ENCODE measurements at regions not wholly inside any gene's neighbourhood (a gene's known extent, or its start where the extent isn't known, plus 50 kb on each side); places are given as distances from the start of the nearest gene placed in this dataset.
"Not testable (repeated sequence)": the region's sequence is repeated elsewhere in the genome, so short reads cannot be mapped to it uniquely, and the experiment has no call there.

DNA sequence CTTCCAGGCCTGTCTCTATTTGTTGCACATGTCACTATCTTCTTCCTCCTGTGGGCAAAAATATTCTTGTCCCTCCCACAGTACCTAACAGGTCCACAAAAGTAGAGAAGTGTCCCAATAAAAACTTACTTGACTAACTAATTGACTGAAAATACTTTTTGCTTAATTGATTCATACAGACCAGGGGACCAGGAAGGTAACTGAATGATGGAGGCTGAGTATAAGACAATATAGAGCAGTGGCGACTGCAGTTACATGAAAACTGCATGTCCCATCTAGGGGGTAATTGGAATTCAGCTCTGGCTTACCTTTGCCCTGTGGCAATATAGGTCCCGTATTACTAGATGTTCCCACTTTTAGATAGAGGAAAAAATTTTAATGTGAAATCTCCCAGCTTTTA lies 112.9 kb upstream of the CREB1 start:
- no peak for DNase-seq

DNA sequence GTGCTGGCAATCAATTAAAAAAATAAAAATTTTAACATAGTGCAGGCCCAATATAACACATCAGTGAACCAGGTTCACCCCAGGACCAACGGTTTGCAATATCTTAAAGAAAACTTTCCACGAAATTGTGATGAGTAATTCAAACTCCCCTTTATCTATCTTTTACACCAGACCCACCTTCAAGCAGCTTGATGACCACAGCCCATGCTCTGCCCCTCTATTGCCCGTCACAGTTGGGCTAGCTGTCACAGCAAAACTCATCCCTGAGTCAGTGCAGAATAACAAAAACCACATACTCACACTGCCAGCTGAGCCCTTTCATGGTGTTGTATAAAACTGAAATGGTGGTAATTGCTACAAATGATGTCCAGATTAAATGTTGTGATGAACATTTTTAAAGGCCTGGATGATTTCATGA lies 112.5 kb upstream of the CREB1 start:
- DNase-seq: no peak

DNA sequence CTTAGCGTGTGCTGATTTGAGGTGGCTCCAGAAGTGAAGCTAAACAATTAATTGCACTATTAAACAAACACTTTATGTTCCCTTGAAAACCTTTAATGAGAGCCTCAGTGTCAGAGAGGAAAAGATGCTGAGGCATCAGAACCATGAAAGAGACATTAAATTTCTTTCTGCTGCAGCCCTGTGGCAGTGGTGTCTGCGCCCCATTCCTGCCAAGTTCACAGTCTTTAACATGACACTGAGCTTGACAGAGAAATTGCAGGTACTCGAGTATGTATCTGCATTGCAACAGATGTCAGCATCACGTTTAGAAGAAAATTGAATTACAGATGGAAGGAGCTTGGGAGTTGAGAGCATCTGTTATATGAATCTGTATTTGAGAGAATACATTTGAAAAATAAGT lies 111.3 kb upstream of the CREB1 start:
- DNase-seq: no peak

DNA sequence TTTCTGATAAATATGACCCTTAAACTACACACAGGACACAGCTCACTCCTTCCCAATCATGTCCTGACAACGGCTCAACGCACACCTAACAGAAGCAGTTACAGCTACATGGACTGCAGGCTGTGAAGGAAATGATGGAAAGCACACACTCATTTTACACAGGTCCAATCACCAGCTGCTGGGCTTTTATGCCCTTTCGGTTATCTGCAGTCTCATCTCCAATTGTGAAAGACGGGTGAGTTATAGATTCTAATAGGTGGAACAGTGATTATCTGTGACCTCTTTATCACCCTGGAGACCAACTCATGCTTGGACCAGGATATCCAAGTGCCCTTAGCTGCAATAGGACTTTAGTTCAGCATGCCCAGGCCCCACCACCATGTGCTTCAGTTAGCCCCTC lies 110.4 kb upstream of the CREB1 start:
- no peak for DNase-seq

DNA sequence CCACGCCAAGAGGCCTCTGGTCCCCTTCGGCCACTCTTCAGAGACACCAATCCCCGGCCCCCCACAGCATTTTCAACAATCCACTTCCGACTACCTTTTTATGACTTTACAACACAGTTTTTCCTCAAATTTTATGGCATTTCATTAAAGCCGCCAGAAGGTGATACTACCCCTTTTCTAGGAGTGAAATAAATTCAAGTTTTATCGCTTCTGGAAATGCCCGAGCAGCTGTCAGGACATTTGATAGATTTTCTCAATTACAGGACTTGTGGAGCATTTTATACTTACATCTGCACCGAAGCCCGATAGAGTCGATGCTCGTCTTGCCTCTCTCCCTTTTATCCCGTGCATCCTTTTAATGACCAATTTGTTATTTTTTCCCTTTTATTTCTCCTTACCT lies 108.1 kb upstream of the CREB1 start:
- DNase-seq: no peak

DNA sequence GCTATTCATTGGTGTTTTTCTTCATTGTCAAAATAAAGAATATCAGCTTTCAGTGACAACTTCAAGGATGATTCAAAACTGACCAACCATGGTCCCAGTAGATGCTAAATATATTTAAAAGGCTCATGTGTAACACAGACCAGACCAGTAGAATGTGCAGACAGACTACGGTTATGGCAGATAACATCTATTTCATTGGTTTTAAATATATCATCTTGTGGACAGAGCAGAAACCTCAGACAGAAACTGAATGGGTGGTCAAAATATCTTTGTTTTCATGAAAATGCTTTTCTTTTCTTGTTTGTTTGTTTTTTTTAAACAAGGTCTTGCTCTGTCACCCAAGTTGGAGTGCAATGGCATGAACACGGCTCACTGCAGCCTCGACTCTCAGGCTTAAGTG lies 107.4 kb upstream of the CREB1 start:
- DNase-seq: no peak

DNA sequence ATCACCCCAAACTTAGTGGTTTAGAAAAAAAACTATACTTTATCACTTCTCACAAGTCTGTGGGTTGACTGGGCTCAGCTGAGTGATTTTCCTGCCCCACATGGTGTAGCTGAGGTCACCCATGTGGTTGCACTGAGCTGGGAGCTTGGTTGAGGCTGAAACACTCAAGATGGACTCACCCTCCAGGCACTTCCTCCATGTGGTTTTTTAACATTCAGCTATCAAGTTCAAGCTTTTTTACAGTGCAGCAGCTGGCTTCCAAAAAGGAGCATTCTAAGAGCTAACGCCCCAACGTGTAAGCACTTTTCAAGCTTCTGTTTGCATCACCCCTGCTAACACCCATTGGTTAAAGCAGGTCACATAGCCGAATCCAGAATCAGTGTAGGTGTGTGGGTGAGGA lies 105.9 kb upstream of the CREB1 start:
- DNase-seq: no peak

DNA sequence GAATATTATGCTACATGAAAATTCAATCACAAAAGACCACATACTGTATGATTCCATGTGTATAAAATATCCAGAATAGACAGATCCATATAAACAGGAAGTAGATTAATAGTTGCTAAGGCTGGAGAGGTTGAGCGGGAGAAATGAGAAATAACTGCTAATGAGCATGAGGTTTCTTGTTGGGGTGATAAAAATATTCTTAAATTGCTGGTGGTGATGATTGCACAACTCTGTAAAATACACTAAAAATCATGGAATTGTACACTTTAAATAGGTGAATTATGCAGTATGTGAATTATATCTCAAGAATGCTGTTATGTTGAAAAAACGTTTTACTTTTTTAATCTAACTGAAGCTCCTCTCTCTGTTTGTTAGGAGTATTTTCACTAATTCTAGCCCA lies 101.8 kb upstream of the CREB1 start:
- DNase-seq: no peak

DNA sequence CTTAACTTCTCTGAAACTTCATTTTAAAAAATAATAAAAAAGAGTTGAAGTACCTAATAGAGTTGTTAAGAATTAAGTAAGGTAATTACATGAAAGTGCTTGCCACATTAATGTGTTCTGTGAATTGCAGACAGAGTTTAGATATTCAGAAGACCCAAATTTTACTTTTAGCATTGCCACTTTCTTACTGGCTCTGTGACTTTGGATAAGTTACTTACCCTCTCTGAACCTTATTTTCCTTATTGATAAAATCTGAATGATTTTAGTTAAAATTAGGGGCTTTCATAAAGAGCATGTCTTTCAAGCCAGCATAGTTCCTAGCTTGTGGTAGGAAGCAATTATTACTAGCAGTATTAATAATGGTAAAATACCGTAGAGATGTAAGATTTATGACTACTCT lies 101.2 kb upstream of the CREB1 start:
- no peak for DNase-seq

DNA sequence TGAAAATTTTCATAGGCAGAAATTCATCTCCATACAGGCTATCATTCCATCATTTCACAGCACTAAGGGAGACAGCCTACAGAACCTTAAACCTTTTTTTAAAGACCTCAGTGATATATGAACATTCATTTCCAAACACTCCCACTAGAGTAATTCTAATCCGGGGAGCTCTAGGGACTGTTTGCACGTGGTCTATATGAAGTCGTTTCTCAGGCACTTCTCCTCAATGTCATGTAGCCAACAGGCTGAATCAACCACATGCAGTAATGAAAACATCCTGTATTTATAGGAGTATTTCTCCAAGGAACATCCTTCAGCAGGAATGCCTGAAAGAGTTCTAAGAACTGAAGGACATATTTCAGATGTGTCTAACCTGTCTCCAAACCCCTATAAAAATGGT lies 97.3 kb upstream of the CREB1 start:
- no peak for DNase-seq

DNA sequence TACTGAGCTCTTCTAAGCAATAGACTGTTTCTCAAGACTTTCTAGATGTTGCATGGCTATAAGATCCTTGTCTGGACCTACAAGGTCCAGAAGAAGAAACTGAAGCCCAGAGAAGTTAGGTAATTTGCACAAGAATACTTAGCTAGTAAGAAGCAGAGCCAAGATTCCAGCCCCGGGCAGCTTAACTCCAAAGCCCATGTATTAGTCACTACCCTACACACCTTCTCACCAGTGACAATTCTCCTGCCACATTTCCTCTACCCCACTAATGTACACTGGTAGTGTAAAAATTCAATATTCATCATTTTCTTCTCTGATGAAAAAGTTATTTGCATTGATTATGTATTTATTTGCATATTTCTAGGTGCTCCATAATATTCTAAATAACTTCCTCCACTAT lies 95.5 kb upstream of the CREB1 start:
- DNase-seq: no peak

DNA sequence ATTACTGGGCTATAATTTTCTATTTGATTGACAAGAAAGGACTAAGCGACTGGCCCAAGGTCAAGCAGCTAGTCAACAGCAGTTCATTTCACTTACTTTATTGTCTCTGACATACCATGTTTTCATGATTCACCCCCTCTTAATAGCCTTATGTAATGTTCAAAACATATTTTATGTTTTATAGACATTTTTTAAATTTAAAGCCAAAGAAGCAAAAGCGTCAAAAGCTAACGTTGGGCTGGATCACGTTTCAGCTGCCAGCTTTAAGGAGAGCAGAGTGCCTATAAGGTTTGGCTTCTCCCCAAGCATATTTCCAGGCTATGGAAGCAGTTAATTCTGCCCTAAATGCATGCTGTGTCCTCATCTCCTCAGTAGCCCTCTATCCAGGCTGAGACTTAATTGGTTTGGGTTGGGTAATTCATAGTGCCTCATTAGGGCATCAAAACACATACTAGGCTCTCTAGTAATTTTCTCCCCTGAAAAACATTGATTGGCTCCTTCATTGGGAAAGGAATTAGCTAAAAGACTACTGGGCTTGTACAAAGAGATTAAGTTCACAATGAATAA lies 94.8 kb upstream of the CREB1 start:
- DNase-seq: no peak

DNA sequence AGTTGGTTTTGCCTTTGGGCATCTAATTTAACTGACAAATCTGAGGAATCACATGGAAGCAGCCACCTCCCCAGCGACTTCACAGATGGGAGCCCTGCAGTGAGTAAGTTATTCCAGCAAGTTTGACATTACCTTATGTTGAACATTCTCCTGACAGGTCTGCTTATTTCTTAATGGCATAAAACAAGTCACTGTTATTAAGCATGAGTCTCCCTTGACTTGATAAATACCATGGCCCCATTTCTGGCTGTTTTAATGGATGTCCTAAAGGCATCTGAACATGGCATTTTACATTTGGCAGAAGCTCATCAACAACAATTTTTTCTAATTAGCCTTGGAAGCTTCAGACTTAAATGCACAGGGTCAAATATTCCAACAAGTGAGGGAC lies 92.6 kb upstream of the CREB1 start:
- no peak for DNase-seq

DNA sequence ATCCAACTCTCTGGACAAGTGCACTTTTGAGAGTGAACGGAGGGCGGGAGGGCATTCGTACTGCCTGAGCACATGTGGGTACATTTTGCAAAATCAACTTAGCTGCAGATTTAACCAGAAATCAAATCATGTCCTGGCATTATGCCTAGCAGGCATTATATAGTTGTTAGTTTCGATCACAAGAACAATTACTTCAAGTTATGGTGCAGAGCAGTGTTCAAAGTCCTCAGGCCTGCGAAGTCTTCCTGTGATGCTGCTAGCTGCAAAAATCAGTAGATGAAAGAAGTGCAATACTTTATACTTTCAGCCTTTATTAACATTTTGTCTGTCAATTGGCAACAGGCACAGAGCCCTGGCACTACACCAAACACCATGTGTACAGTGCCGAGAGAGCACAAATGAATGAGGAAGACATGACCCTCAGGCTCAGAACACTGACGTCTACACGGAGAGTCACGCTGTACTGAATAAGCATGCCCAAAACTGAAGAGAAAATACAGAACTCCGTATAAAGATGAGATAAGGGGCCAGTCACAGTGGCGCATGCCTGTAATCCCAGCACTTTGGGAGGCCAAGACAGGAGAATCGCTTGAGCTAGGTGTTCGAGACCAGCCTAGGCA lies 92.1 kb upstream of the CREB1 start:
- DNase-seq: no peak

DNA sequence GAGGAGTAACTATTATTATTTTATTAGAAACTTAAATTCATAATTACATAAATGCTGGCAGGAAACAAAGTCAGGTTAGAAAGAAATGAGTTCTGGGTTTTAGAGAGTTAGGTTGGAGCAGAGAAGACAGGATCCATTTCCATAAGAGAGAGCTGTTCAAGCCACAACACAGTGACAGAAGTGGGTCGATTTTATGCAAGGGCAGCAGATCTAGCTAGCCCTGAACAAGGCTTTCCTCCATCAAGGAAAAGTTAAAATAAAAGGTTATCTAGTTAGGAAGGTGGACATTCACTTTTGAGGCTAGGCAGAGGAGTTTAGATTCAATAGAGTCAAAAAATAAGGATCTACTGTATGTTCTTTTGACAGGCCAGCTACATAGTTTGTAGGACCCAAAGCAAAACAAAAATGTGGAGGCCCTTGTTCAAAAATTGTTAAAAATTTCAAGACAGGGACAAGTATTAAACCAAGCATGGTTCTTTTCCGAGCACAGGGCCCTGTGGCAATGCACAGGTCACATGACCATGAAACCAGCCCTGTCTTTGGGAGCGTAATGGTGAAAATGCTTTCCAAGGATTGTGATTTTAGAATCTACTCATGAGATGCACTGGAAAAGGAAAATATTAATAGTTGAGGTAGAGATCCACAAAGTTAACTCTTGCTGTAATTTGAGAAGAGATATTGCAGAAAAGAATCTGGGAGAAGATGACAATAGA lies 91.2 kb upstream of the CREB1 start:
- no peak for DNase-seq

DNA sequence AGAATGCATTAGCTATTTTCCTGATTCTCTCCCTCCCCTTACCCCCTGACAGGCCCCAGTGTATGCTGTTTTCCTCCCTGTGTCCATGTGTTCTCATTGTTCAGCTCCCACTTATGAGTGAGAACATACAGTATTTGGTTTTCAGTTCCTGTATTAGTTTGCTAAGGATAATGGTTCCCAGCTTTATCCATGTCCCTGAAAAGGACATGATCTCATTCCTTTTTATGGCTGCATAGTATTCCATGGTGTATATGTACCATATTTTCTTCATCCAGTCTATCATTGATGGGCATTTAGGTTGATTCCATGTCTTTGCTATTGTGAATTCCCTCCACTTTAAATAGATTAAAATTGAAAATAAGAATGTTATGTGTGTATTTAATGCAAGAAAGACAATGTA lies 89.9 kb upstream of the CREB1 start:
- not testable (repeated sequence) for DNase-seq

DNA sequence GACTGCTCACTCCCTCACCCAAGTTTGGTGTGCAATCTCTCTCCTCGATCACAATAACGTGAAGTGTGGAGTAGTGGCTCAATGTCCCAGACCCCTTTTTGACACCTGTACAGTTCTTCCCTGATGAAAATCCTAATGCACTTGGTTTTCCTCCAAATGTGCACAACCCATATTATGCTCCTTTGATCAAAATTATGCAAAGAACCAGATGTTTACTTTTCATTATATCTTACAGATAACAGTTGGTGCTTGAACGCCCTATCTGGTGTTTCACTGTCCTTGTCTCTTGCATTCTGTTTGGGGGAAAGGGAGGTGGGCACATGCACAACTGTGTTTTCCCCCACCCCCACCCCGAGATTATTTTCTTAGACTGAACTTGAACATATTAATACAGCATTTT lies 85.0 kb upstream of the CREB1 start:
- DNase-seq: no peak

DNA sequence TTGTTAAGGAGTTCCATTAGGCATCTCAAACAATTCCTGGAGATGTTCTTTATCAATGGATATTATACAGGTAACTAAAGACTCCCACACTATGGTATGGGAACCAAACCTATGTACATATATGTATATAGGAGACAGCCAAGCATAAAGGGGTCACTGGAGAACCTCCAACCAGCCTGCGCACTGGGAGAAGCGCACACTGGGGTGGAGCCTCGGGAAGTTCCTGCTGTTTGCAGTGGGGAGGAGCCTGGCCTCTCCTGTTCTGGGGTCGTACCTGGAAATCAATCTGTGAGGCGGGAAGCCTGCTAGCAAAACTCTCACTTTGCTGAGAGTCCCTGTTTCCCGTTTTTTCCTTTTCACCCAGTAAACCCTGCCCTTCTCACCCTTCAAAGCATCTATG lies 83.1 kb upstream of the CREB1 start:
- DNase-seq: no peak

DNA sequence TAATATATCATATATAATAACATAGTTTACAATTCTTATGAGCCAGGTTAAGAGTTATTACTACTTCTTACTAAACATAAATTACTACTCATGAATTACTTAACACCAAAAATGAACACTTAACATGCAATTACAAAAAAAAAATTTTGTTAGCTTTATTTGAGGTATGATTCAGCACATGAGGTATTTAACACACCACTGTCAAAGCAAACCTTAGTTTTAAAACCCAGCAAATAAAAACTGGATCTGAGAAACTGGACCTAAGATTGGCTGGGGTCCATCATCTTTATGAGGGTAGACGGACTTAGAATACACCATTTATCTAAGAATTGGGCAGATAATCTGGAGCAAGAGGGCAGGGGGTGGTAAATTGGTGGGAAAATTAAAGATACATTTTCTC lies 81.8 kb upstream of the CREB1 start:
- no peak for DNase-seq

DNA sequence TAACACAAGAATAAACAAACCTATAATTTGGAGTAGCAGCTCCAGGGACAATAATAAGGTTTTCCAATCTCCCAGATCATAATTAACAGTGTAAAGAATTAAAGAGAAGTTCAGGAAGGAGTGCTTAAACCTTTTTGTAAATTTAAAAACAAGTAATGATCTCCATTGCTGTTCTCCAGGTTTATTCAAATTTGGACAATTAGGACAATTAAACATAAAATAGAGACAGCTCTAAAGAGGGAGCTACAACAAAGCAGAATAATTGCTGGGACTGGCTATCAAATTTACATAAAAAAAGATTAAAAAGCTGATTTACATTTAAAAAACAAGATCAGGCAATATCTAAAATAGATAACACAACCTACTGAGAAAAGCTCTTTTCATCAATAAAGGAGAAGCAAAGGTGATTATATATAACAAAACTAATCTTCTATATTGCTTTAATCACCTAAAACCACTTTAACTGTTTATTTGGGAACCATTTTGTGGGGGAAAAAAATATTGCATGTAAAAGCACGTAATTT lies 80.1 kb upstream of the CREB1 start:
- no peak for DNase-seq

DNA sequence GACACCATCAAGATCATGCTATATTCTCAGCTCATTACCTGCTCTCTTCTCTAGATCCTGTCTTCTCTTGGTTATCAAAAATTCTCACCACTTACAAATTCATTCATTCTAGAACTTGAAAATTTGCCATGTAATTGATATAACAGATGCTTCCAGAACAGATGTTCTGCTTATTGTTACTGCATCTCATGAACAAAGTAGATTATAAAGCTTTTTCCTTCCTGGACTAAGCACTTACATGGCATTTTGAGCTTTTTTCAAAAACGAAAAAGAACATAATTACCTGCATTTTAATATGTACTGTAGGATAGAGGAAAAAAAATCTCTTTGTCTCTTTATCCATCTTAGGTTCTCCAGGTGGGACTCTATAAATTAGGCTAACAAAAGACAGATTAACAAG lies 79.6 kb upstream of the CREB1 start:
- DNase-seq: no peak

DNA sequence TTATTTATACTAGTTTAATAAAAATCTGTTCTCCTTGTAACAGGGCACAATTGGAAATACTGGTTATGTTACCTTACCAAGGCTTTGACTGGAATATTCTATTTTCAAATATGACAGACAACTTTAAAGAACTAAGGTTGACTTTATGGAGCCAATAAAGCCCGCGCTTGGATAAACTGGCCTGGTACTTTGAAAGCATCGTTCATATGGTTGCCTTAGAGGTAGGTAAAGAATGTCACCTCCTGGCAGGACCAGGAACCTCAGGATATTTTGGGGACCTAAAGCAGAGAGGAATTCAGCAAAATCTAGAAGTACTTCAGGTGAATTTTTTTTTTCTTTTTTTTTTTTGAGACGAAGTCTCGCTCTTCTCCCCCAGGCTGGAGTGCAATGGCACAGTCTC lies 71.2 kb upstream of the CREB1 start:
- DNase-seq: no peak

DNA sequence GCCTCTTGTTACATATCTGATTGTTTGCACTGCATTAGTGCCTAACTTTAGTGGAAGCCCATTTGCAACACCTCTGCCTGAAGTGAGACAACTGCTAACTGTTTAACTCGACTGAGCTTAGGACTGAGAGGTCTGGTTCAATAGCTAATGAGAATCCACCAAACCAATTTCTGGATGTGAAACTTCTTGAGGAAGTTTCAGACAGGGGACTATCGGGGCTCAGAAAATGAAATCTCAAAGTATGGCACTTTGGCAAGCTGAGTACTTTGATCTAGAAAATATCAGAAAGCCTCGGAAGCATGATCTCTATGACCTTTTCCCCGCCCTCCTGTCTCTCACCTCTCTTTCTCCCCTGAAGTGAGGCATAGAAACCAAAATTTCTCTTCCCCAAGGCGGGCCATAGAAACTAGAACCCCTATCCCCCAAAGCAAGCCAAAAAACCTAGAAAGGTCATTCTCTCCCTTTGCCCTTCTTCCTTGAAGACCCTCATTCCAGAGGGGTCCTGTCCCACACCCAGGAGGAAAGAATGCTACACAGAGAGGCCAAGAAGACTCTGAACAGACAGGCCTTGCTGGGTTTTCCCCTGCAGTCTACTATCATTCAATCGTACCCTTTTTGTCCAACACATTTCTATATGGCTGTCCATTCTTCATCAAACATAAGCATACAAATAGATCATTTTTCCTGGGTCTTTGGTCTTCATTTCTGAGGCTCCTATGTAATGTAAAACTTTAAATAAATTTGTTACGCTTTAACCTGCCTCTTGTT lies 69.6 kb upstream of the CREB1 start:
- DNase-seq: no peak

DNA sequence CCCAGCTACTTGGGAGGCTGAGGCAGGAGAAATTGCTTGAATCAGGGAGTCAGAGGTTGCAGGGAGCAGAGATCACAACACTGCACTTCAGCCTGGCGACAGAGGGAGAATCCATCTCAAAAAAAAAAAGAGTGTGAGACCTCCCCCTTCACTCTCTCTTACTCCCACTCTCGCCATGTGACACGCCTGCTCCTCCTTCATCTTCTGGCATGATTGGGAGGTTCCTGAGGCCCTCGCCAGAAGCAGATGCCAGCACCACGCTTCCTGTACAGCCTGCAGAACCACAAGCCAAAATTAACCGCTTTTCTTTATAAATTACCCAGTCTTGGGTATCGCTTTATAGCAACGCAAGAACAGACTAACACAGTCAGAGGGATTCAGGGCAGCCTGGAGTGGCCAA lies 66.3 kb upstream of the CREB1 start:
- no peak for DNase-seq
